SK-N-SH (cell line): ENCODE measurements at regions not wholly inside any gene's neighbourhood (a gene's known extent, or its start where the extent isn't known, plus 50 kb on each side); places are given as distances from the start of the nearest gene placed in this dataset.
A peak's percentile ranks its signal among the peaks of the same experiment; 100 is the strongest.

ENCODE experiments used
- ELF1 ChIP-seq: IDR thresholded peaks from 2 replicates; pipeline ENCODE4 v1.4.0; 2012
- EP300 ChIP-seq, 2 experiments: IDR thresholded peaks; 2 replicates each; pipeline versions ENCODE4 v1.4.0 to v1.6.1; 2012; ENCODE audit warnings: borderline replicate concordance in 1 of 2, low read depth in 1 of 2, low read length in 1 of 2
- FOXM1 ChIP-seq: IDR thresholded peaks from 2 replicates; pipeline ENCODE4 v1.4.0; 2012; ENCODE audit warnings: low read depth, mild to moderate bottlenecking
- MAX ChIP-seq: IDR thresholded peaks from 2 replicates; pipeline ENCODE4 v1.4.0; 2012; ENCODE audit warnings: low read depth
- RAD21 ChIP-seq: IDR thresholded peaks from 2 replicates; pipeline ENCODE4 v1.6.1; 2012; ENCODE audit warnings: mild to moderate bottlenecking, low read length
- RFX5 ChIP-seq: IDR thresholded peaks from 2 replicates; pipeline ENCODE4 v1.6.1; 2012; ENCODE audit warnings: mild to moderate bottlenecking, improper control_type of control experiment, low read length
- USF2 ChIP-seq: fragments of 150-350 bp; IDR thresholded peaks from 2 replicates; pipeline ENCODE4 v1.6.1; 2017; ENCODE audit warnings: antibody characterized with exemption, low read length, low read depth, borderline replicate concordance
- YY1 ChIP-seq: IDR thresholded peaks from 2 replicates; pipeline ENCODE4 v1.4.0; 2012; ENCODE audit warnings: low read depth, mild to moderate bottlenecking
- TF ChIP-seq, protein P1 (sequence below): fragments of 200-600 bp; sonication (generic); IDR thresholded peaks from 2 replicates; pipeline ENCODE4 v1.6.1; 2017; ENCODE audit warnings: antibody characterized with exemption, mild to moderate bottlenecking, moderate library complexity
- TF ChIP-seq, protein P2 (sequence below): IDR thresholded peaks from 2 replicates; pipeline ENCODE4 v1.4.0; 2012; ENCODE audit warnings: low read depth, borderline replicate concordance

GRCh38 chr2:146246002-146246735 lies 1598.7 kb upstream of the ACVR2A start:
- no peak for TF ChIP-seq FOXM1
- TF ChIP-seq MAX, result peak; percentile 35; the same call in 1 of the 2 replicates
- TF ChIP-seq, protein P1, sequence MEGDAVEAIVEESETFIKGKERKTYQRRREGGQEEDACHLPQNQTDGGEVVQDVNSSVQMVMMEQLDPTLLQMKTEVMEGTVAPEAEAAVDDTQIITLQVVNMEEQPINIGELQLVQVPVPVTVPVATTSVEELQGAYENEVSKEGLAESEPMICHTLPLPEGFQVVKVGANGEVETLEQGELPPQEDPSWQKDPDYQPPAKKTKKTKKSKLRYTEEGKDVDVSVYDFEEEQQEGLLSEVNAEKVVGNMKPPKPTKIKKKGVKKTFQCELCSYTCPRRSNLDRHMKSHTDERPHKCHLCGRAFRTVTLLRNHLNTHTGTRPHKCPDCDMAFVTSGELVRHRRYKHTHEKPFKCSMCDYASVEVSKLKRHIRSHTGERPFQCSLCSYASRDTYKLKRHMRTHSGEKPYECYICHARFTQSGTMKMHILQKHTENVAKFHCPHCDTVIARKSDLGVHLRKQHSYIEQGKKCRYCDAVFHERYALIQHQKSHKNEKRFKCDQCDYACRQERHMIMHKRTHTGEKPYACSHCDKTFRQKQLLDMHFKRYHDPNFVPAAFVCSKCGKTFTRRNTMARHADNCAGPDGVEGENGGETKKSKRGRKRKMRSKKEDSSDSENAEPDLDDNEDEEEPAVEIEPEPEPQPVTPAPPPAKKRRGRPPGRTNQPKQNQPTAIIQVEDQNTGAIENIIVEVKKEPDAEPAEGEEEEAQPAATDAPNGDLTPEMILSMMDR, result no peak
- no peak for TF ChIP-seq YY1
- peak in 1 of 2 experiments; percentile 76; a peak in 1 of 4 replicates for TF ChIP-seq EP300 (IDR thresholded peaks at IDR 0.05; ENCODE audit: borderline replicate concordance in 1 of 2, low read depth in 1 of 2, low read length in 1 of 2)
- no peak for TF ChIP-seq RFX5
- TF ChIP-seq, protein P2, sequence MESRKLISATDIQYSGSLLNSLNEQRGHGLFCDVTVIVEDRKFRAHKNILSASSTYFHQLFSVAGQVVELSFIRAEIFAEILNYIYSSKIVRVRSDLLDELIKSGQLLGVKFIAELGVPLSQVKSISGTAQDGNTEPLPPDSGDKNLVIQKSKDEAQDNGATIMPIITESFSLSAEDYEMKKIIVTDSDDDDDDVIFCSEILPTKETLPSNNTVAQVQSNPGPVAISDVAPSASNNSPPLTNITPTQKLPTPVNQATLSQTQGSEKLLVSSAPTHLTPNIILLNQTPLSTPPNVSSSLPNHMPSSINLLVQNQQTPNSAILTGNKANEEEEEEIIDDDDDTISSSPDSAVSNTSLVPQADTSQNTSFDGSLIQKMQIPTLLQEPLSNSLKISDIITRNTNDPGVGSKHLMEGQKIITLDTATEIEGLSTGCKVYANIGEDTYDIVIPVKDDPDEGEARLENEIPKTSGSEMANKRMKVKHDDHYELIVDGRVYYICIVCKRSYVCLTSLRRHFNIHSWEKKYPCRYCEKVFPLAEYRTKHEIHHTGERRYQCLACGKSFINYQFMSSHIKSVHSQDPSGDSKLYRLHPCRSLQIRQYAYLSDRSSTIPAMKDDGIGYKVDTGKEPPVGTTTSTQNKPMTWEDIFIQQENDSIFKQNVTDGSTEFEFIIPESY, result no peak
- no peak for TF ChIP-seq ELF1
- TF ChIP-seq RAD21, result no peak
- no peak for TF ChIP-seq USF2
